Transverse colon (tissue), 4 donors: ENCODE measurements at regions not wholly inside any gene's neighbourhood (a gene's known extent, or its start where the extent isn't known, plus 50 kb on each side); places are given as distances from the start of the nearest gene placed in this dataset.

Experiments used
- DNase-seq: peaks from one replicate; pipeline ENCODE4 v3.0.0-alpha.2; 2019
- H3K27ac ChIP-seq, 4 donors: fragments of 200-600 bp; sonication (generic); 2 replicates each; pipeline ENCODE4 v1.5.1; 2016 to 2018; ENCODE audit warnings: inconsistent platforms in 4 of 4
- H3K27me3 ChIP-seq: fragments of 200-600 bp; sonication (generic); 2 replicates; pipeline ENCODE4 v1.5.1; 2017; ENCODE audit warnings: inconsistent platforms
- H3K36me3 ChIP-seq, 4 donors: fragments of 200-600 bp; sonication (generic); 2 replicates each; pipeline ENCODE4 v1.5.1; 2017 to 2019; ENCODE audit warnings: inconsistent platforms in 4 of 4
- H3K4me1 ChIP-seq, 4 donors: fragments of 200-600 bp; sonication (generic); 2 replicates each; pipeline ENCODE4 v1.5.1; 2017 to 2020; ENCODE audit warnings: inconsistent platforms in 4 of 4
- H3K4me3 ChIP-seq, 4 donors: fragments of 200-600 bp; sonication (generic); 1 replicate in 1 of 4; 2 replicates in 3 of 4; pipeline versions ENCODE4 v1.5.1 to v1.6.1; 2017 to 2019; ENCODE audit warnings: inconsistent platforms in 4 of 4
- H3K9me3 ChIP-seq, 2 donors: fragments of 200-600 bp; sonication (generic); 2 replicates each; pipeline ENCODE4 v1.5.1; 2017 to 2019; ENCODE audit warnings: inconsistent platforms in 2 of 2
- EP300 ChIP-seq: sonication (generic); formaldehyde crosslinking; IDR thresholded peaks from one replicate; pipeline ENCODE4 v1.6.1; 2017; ENCODE audit warnings: antibody characterized with exemption, low read depth
- POLR2A ChIP-seq: fragments of 450-650 bp; IDR thresholded peaks from one replicate; pipeline ENCODE4 v1.6.1; 2016; ENCODE audit warnings: antibody characterized with exemption, mild to moderate bottlenecking, moderate library complexity
- POLR2AphosphoS5 ChIP-seq, 3 donors: sonication (generic); formaldehyde crosslinking; IDR thresholded peaks; one replicate each; pipeline ENCODE4 v1.6.1; 2016; ENCODE audit warnings: antibody characterized with exemption in 3 of 3
- WGBS, 2 donors: methylation state at CpG; one replicate each; pipeline ENCODE4 v1.1.5; 2018; ENCODE audit warnings: low coverage in 1 of 2; 5-methylcytosine and 5-hydroxymethylcytosine counted together
- in situ Hi-C, 4 donors: fragments of 200-750 bp; cut with MboI; loops; one replicate each; pipeline versions ENCODE4 v1.15.0 to v1.15.1; 2017; ENCODE audit warnings: low sequenced_read_pairs in 3 of 4, low pct_ligation_motif_present in 1 of 4, low pct_unique_long_range_greater_than_20kb in 1 of 4
- intact Hi-C: fragments of 100-400 bp; cut with DNase I; formaldehyde crosslinking; loops from one replicate; pipeline ENCODE4 v1.15.1; 2023; ENCODE audit warnings: low total_unique reads
- TF ChIP-seq, protein P1 (sequence below), 5 experiments: fragments of 200-600 bp in 3 of 5; fragments of 450-650 bp in 2 of 5; sonication (generic) in 3 of 5; IDR thresholded peaks; 1 replicate in 2 of 5; 2 replicates in 3 of 5; pipeline ENCODE4 v1.5.1; 2016 to 2017; ENCODE audit warnings: antibody characterized with exemption in 5 of 5, inconsistent platforms in 3 of 5, mild to moderate bottlenecking in 2 of 5, moderate library complexity in 1 of 5

GRCh38 chr12:42021469-42021868 is 123.2 kb downstream of the GXYLT1 start:
- H3K4me1 ChIP-seq = peaks cover 0 to 5% (median 2%) of the 10 kb centered on the region in 4 donors
- H3K27me3 ChIP-seq = peaks cover 7% of the 10 kb centered on the region
- no peaks in the 10 kb centered on the region for H3K9me3 ChIP-seq
- TF ChIP-seq POLR2A (no peak), EP300 (no peak), POLR2AphosphoS5 (IDR thresholded peaks at IDR 0.05) (no peak)
- TF ChIP-seq, protein P1, sequence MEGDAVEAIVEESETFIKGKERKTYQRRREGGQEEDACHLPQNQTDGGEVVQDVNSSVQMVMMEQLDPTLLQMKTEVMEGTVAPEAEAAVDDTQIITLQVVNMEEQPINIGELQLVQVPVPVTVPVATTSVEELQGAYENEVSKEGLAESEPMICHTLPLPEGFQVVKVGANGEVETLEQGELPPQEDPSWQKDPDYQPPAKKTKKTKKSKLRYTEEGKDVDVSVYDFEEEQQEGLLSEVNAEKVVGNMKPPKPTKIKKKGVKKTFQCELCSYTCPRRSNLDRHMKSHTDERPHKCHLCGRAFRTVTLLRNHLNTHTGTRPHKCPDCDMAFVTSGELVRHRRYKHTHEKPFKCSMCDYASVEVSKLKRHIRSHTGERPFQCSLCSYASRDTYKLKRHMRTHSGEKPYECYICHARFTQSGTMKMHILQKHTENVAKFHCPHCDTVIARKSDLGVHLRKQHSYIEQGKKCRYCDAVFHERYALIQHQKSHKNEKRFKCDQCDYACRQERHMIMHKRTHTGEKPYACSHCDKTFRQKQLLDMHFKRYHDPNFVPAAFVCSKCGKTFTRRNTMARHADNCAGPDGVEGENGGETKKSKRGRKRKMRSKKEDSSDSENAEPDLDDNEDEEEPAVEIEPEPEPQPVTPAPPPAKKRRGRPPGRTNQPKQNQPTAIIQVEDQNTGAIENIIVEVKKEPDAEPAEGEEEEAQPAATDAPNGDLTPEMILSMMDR (IDR thresholded peaks at IDR 0.05) = no peak
- H3K27ac ChIP-seq = no peak overlapping the region
- intact Hi-C loops (loop anchor here (10.0 kb wide), 1 partner anchor 1077 kb away; no protein-coding TSS in a partner anchor), in situ Hi-C loops (loop anchor here in 3 of 4 donors (10.0 to 25.0 kb wide), 4 partner anchors 734 to 1084 kb away; no protein-coding TSS in a partner anchor)
- no peak for DNase-seq
- WGBS, 2 donors = 25 to 67% methylated on average over 2 to 4 of the region's 4 CpGs
- H3K36me3 ChIP-seq = no peaks in the 10 kb centered on the region
- H3K4me3 ChIP-seq = no peak overlapping the region

DNA sequence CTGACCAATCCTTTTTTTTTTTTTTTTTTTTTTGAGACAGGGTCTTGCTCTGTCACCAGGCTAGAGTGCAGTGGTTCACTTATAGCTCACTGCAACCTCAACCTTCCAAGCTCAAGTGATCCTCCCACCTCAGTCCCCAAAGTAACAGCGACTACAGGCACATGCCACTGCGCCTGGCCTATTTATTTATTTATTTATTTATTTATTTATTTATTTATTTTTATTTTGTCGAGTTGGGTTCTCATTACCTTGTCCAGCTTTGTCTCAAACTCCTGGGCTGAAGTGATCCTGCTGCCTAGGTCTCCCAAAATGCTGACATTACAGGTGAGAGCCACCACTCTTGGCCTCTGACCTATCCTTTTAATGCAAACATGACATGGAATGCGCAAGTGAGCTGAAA is 124.4 kb downstream of the GXYLT1 start:
- TF ChIP-seq POLR2AphosphoS5 (IDR thresholded peaks at IDR 0.05) (no peak), POLR2A (no peak), EP300 (no peak)
- TF ChIP-seq, protein P1 (IDR thresholded peaks at IDR 0.05) = no peak
- no peak overlapping the region for H3K4me3 ChIP-seq
- WGBS, 2 donors = 86 to 89% methylated on average over 3 to 4 of the region's 4 CpGs
- no peak for DNase-seq
- no peak overlapping the region for H3K27ac ChIP-seq
- no peaks in the 10 kb centered on the region for H3K9me3 ChIP-seq
- H3K27me3 ChIP-seq = peaks cover 7% of the 10 kb centered on the region
- H3K4me1 ChIP-seq = peaks cover 0 to 5% (median 2%) of the 10 kb centered on the region in 4 donors
- H3K36me3 ChIP-seq = no peaks in the 10 kb centered on the region
- intact Hi-C loops (loop anchor here (10.0 kb wide), 1 partner anchor 1075 kb away; no protein-coding TSS in a partner anchor), in situ Hi-C loops (loop anchor here in 3 of 4 donors (10.0 to 25.0 kb wide), 4 partner anchors 733 to 1083 kb away; no protein-coding TSS in a partner anchor)

DNA sequence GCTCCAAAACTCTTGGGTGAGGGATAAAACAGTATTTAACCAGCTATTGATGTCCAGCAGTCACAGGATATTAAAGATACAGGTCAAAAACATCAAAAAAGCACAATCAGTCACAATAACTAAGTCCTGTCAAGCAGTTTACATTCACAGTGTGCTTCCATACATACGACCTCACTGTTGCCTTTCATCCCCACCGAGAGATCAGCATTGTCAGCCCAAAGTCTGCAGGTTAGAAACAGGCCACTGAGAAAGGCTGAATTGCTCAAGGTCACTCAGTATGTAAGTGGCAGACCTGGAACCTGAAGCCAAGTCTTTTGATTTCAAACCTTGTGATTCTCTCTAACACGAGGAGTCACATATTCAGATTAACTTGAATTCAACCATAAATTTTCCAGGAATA is 124.9 kb downstream of the GXYLT1 start:
- no peaks in the 10 kb centered on the region for H3K9me3 ChIP-seq
- WGBS, 2 donors = 54 to 78% methylated on average over 3 of the region's 3 CpGs
- H3K4me1 ChIP-seq = peaks cover 0 to 5% (median 2%) of the 10 kb centered on the region in 4 donors
- in situ Hi-C loops (loop anchor here in 3 of 4 donors (10.0 to 25.0 kb wide), 4 partner anchors 732 to 1082 kb away; no protein-coding TSS in a partner anchor), intact Hi-C loops (loop anchor here (10.0 kb wide), 1 partner anchor 1075 kb away; no protein-coding TSS in a partner anchor)
- no peak for DNase-seq
- TF ChIP-seq POLR2AphosphoS5 (IDR thresholded peaks at IDR 0.05) (no peak), EP300 (no peak), POLR2A (no peak)
- TF ChIP-seq, protein P1 (IDR thresholded peaks at IDR 0.05) = no peak
- H3K4me3 ChIP-seq = no peak overlapping the region
- H3K36me3 ChIP-seq = no peaks in the 10 kb centered on the region
- peaks cover 7% of the 10 kb centered on the region for H3K27me3 ChIP-seq
- H3K27ac ChIP-seq = no peak overlapping the region

GRCh38 chr12:42017051-42017450 is 127.6 kb downstream of the GXYLT1 start:
- no peak for TF ChIP-seq POLR2A
- TF ChIP-seq, protein P1 (IDR thresholded peaks at IDR 0.05) = no peak
- no peak for TF ChIP-seq POLR2AphosphoS5 (IDR thresholded peaks at IDR 0.05)
- no peak for TF ChIP-seq EP300
- 77% methylated on average over 6 of the region's 6 CpGs; no CpG with 5 or more reads in 1 of the 2 donors for WGBS, 2 donors
- in situ Hi-C loops = loop anchor here in 2 of 4 donors (25.0 kb wide), 2 partner anchors 730 to 1080 kb away; no protein-coding TSS in a partner anchor
- Histone ChIP-seq H3K27me3 (no peaks in the 10 kb centered on the region), H3K36me3 (no peaks in the 10 kb centered on the region), H3K9me3 (no peaks in the 10 kb centered on the region), H3K27ac (no peak overlapping the region), H3K4me3 (no peak overlapping the region), H3K4me1 (no peaks in the 10 kb centered on the region)
- DNase-seq = no peak
- intact Hi-C loops = no loop called here
